ENCODE measurements at regions not wholly inside any gene's neighbourhood (a gene's known extent, or its start where the extent isn't known, plus 50 kb on each side); places are given as distances from the start of the nearest gene placed in this dataset.

- no peak for TF ChIP-seq POLR2A (IDR thresholded peaks at IDR 0.05)
- TF ChIP-seq CTCF (IDR thresholded peaks at IDR 0.05 in 4 of 5, conservative IDR thresholded peaks at IDR 0.05 in 1 of 5): no peak
Observed at GRCh38 chr2:78963881-78964280, 61.6 kb upstream of the REG3G start.
